HG03442 (cell line): ENCODE measurements at regions not wholly inside any gene's neighbourhood (a gene's known extent, or its start where the extent isn't known, plus 50 kb on each side); places are given as distances from the start of the nearest gene placed in this dataset.

Experiments used
- ATAC-seq: cut with Tn5 transposase; IDR thresholded peaks from one replicate; pipeline ENCODE4 v1.9.1; 2021; ENCODE audit warnings: mild to moderate bottlenecking, moderate library complexity; ENCODE audit not compliant: unreplicated experiment

DNA sequence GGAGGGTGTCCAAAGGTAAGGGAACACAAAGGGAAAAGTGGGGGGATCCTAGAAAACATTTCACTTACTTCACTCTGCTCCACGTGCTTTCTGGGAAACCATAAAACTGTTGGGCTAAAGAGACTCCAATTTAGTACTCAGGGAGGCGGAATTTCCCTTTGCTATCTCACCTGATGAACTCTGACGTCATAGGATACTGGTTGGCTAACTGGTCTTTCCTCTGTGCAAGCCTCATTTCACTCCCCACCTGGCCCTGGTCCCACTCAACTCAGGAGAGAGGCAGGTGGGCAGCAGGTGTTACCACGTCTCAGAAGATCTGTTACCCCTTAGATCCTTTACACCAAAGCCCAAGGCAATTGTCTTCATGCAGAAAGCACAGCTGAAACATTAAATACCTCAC lies 51.8 kb upstream of the PMAIP1 start:
- ATAC-seq, result peak; percentile 42

GRCh38 chr18:59847491-59847846 lies 52.3 kb upstream of the PMAIP1 start:
- peak; percentile 21 for ATAC-seq

- ATAC-seq, result peak; percentile 97
Observed at GRCh38 chr18:59846814-59847490, 52.8 kb upstream of the PMAIP1 start.

- ATAC-seq, result no peak
Observed at GRCh38 chr18:59842947-59843346, 56.8 kb upstream of the PMAIP1 start.

GRCh38 chr18:59839931-59840685 lies 59.7 kb upstream of the PMAIP1 start:
- no peak for ATAC-seq

GRCh38 chr18:59839246-59839645 lies 60.5 kb upstream of the PMAIP1 start:
- ATAC-seq, result no peak

DNA sequence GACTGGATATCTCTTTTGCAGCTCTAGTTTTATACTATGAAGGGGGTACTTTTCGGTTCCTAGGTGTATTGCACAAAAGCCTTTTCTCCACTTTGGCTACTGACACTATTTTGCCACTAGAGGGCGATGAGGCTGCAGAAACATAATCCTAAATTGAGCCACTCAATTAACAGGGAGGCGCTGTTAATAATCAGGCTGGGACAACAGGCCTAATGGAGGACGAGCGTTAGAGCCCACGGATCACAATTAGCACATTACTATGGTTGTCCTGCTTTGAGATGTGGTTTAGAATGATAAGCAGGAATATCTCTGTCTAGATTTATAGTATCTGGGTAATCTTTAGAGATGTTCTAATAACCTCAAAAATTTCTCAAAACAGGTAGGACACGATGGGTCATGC lies 62.2 kb upstream of the PMAIP1 start:
- peak; percentile 32 for ATAC-seq

GRCh38 chr18:59835605-59836379 lies 64.0 kb upstream of the PMAIP1 start:
- peak; percentile 60 for ATAC-seq

DNA sequence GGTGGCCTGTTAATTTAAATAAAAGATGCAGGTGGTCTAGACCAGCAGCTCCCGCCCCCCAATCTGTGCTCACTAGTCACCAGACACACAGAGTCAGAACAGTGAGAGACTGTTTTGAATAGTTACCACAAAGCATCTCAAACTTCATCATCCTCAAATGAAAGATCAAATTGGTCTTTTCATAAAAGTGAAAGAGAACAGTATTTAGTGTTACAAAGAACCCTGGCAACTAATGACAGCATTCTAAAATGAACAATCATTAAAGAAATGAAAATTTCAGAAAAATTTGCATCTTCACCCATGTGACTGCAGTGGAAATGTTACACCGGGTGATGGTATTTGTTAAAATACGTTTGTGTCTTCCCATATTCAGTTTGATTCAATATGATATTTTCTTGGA lies 65.5 kb upstream of the PMAIP1 start:
- ATAC-seq, result peak; percentile 34

GRCh38 chr18:59833785-59834184 lies 66.0 kb upstream of the PMAIP1 start:
- ATAC-seq, result peak; percentile 69

DNA sequence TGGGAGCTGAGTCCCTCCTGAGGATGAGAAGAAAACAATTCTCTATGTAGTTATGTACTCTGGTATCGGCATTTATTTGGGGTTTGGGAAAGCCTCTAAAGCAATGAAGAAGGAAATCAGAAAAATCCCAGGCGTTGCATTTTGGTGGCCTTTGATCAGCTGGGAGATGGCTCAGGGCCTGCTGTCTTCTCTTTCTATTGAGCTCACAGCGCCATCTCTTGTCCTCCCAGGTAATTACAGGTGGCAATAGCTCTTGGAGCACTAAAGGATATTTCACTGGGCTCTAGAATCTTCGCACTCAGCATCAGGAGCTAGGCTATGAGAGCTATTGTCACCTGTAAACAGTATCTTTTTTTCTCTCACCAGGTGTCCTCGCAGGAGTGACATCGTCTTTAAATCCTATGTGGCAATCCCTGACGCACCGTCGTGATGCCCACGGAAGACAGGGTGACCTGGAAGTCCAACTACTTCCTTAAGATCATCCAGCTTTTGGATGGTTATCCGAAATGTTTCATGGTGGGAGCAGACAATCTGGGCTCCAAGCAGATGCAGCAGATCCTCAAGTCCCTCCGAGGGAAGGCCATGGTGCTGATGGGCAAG lies 76.1 kb upstream of the PMAIP1 start:
- peak; percentile 86 for ATAC-seq

DNA sequence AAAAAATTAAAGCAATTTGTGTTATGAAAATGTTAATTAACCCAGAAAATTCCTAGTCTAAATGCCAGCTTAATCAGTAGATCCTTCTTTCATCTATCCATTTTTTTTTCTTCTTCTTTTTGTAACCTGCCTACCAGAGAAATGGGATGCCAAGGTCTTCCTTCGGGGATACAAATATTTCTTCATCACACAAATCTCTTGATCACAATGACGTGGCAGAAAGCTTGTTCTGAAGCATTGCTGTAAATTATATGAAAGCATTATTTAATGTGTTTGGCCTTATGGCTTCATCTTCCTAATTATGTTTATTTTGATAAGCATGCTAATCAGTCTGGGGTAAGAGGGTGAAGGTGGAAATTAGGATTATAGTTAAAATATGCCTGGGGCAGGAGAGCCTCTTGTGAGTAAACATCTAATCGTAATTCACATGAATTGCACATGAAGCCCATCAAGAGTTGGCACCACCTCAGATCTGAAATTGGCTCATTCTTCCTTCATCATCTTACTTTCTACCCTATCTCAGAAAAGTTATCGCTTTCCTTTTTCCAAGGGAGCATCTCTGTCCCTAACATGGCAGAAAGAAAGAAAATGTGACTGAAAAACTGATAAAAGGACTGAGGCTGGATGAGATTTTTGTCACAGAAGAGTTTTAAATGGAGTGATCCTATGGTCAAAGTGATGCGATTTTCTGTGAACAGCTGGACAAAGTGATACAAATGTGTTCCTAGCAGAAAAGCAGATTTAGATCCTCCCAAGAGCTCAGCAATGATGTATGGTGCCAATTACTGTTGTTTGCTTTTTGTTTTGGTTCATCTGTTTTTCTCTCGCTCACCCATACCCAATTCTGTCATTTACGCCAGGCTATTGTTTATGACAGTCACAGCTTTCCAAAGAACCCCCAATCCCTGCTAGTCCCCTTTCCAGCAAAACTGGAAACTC lies 76.9 kb upstream of the PMAIP1 start:
- no peak for ATAC-seq

GRCh38 chr18:59821983-59822382 lies 77.8 kb upstream of the PMAIP1 start:
- no peak for ATAC-seq

DNA sequence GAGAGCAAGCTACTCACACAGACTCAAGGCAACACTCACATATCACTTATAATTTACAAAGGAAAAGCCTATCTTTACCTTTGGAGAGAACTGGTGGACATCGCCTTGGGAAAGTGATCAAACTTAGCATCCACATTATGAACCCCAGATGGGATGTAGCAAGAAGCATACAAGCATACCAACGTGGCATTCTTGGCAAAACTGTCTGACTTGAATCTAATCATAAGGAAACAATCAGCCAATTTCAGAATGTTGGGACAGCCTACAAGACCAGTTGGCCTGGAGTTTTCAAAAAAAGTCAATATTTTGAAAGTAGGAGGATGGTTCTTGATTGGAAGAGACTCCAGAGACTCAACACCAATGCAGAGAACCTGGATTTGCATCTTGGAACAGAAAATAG lies 79.1 kb upstream of the PMAIP1 start:
- ATAC-seq, result no peak

DNA sequence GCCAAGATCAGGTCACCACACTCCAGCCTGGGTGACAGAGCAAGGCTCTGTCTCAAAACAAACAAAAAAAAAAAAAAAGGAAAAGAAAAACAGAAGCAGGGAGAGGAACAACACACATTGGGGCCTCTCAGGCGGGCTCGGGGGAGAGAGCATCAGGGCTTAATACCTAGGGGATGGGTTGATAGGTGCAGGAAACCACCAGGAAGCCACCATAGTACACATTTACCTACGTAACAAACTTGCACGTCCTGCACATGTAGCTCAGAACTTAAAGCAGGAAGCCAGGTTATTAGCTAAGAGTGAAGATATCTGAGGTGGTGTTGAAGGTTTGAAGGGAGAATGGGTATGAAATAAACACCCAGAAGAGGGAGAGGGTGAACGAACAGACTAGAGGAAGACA lies 81.0 kb upstream of the PMAIP1 start:
- ATAC-seq, result no peak

- ATAC-seq, result no peak
Observed at GRCh38 chr18:59814891-59815290, 84.9 kb upstream of the PMAIP1 start.

DNA sequence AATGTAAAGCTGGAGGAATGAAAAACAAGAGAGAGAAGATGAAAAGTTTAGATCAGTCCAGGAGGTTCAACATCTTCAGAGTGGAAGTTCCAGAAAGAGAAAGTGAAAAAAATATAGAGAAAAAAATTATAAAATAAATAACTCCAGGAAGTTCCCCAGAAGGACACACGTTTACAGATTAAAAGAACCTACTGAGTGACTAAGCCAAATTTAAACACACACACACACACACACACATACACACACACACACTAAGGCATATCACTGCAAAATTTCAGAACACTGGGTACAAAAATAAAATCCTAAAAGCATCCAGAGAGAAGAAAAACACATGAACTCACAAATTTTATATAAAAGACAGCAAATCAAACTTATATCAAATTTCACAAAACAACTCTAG lies 85.9 kb upstream of the PMAIP1 start:
- no peak for ATAC-seq

DNA sequence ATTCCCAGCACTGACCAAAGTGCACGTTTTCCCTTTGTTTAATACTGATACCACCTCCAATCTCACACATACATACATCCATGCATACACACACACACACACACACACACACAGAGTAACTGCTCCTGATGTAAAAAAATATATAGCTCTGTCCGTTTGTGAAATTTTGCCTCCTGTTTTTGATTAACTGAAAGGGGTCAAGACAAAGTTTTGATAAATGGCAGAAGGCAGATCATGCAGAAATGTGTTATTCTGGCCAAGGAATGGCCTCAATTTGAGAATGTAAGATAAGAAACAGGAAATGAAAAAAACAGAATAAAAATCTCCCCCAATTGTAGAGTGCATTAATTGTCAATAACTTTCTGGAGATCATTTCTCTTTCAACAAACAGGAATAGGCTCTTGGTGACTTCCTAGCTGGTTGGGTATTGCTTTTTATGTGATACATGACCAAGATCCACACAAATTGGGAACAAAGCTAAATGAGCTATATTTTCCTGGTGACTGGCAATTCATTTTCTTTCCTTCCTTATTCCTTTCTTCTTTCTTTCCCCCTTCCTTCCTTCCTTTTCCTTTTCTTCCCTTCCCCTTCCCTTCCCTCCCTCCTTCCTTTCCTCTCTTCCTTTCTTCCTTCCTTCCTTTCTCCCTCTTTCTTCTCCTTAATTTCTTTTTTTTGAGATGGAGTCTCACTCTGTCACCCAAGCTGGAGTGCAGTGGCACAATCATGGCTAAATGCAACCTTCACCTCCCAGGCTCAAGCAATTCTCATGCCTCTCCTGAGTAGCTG lies 88.9 kb upstream of the PMAIP1 start:
- ATAC-seq, result no peak

DNA sequence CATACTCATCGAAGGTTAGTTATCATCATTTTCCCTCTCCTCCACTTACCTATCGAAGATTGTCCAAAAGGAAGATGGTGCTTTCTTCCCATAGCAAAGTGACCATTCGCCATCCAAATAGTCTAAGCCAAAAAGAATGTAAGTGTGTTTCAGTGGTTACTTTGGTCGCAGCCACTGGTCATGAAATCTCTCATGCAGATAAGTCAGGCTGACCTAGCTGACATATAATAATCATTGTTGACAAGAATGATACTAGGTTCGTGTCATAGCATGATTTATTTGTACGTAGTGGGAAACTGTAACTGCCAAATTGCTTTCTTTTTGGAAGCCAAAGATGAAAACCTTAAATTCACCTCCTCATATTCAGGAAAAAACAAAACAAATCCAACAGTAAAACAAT lies 89.6 kb upstream of the PMAIP1 start:
- ATAC-seq, result no peak

DNA sequence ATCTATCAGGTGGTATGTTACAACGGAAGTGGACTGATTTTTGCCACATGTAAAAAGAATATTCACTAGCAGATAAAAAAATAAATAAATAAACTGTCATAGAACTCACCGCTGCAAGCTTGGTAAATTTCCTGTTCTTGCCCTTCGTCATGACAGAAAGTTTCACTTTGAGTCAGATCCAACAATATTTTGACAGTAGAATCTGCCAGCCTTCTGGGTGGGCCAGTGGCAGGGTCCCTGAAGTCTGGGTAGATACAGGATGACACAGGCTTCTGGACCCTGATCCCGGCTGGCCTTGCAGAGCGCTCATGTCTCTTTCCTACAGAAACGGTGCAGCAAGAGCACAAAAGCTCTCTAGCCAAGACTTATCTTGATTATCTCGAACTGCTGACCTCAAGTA lies 97.8 kb upstream of the PMAIP1 start:
- ATAC-seq, result peak; percentile 83
